ENCODE measurements at regions not wholly inside any gene's neighbourhood (a gene's known extent, or its start where the extent isn't known, plus 50 kb on each side); places are given as distances from the start of the nearest gene placed in this dataset.

DNA sequence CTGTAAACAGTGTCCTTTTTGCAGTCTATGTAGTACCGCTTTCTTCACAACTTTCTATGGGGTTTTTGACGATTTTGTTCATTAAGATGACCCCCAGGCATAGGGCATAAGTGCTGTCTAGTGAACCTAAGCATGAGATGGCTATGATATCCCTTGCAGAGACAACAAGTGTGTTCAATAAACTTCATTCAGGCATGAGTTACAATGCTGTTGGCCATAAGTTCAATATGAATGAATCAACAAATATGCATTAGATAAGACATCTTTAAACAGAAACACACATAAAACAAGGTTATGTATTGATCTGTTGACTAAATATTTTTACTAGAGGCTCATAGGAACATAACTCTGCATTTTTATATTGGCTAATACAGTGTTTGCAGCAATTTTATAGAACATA is 1322.0 kb downstream of the ARAP2 start:
- H3K4me3 ChIP-seq (ENCODE audit: low read length) = no peak overlapping the region
- CTCF ChIA-PET = no interaction called here
- H3K9ac ChIP-seq (ENCODE audit: low read length) = no peak overlapping the region
- H3K27ac ChIP-seq (ENCODE audit: low read length) = no peak overlapping the region
- no peak overlapping the region for H3K4me2 ChIP-seq (ENCODE audit: low read length)
- H4K20me1 ChIP-seq (ENCODE audit: low read length) = no peaks in the 10 kb centered on the region
- no peaks in the 10 kb centered on the region for H3K9me2 ChIP-seq (replicated peaks; ENCODE audit: low read length)
- H3K4me1 ChIP-seq (ENCODE audit: insufficient read depth, low read length) = no peaks in the 10 kb centered on the region
- no peak for TF ChIP-seq EZH2 (IDR thresholded peaks at IDR 0.05; ENCODE audit: low read length, unreplicated experiment)
- TF ChIP-seq, protein P1, sequence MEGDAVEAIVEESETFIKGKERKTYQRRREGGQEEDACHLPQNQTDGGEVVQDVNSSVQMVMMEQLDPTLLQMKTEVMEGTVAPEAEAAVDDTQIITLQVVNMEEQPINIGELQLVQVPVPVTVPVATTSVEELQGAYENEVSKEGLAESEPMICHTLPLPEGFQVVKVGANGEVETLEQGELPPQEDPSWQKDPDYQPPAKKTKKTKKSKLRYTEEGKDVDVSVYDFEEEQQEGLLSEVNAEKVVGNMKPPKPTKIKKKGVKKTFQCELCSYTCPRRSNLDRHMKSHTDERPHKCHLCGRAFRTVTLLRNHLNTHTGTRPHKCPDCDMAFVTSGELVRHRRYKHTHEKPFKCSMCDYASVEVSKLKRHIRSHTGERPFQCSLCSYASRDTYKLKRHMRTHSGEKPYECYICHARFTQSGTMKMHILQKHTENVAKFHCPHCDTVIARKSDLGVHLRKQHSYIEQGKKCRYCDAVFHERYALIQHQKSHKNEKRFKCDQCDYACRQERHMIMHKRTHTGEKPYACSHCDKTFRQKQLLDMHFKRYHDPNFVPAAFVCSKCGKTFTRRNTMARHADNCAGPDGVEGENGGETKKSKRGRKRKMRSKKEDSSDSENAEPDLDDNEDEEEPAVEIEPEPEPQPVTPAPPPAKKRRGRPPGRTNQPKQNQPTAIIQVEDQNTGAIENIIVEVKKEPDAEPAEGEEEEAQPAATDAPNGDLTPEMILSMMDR (conservative IDR thresholded peaks at IDR 0.05; ENCODE audit: low read depth, low read length) = no peak
- TF ChIP-seq EZH2phosphoT487 (IDR thresholded peaks at IDR 0.05; ENCODE audit: borderline replicate concordance, low read length) = no peak
- intact Hi-C loops (cut with micrococcal nuclease) = no loop called here
- H3K36me3 ChIP-seq (ENCODE audit: low read depth, low read length) = no peaks in the 10 kb centered on the region
- H3F3A ChIP-seq (ENCODE audit: low read length, unreplicated experiment) = no peaks in the 10 kb centered on the region
- no peak overlapping the region for H2AFZ ChIP-seq (ENCODE audit: low read length)
- POLR2A ChIA-PET (ENCODE audit: unreplicated experiment) = no interaction called here
- BruUV-seq (replicated peaks) = no TSS peak
- no peaks in the 10 kb centered on the region for H3K9me3 ChIP-seq (ENCODE audit: low read length)
- no peaks in the 10 kb centered on the region for H3K27me3 ChIP-seq (ENCODE audit: low read length)
- ATAC-seq (peak; percentile 80), DNase-seq (peak; percentile 39)
- no peaks in the 10 kb centered on the region for H3K79me2 ChIP-seq (ENCODE audit: low read length)

DNA sequence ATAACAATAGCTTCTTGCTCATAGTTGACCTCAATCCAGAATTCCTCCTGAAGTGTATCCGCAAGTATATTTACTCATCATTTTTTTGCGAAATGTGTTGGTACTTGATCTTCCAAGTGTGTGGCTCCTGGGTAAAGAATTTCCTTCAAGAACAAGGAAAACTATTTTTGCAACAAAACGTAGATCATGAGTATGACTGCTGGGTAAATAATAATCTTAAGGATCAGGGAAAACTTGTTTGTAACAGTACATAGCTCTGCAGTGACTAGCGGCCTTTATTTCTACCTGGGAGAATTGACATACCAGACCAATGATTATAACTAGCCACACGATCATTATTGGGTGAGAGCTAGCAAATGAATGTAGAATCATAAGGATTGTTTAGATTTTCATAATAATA is 1311.7 kb downstream of the ARAP2 start:
- Histone ChIP-seq H3K79me2 (ENCODE audit: low read length) (no peaks in the 10 kb centered on the region), H3K27me3 (ENCODE audit: low read length) (no peaks in the 10 kb centered on the region), H3K27ac (ENCODE audit: low read length) (peak overlapping the region; percentile 50), H2AFZ (ENCODE audit: low read length) (peak overlapping the region; percentile 26; the same call in 1 of the 2 replicates), H3K36me3 (ENCODE audit: low read depth, low read length) (no peaks in the 10 kb centered on the region), H3K4me3 (ENCODE audit: low read length) (no peak overlapping the region), H3F3A (ENCODE audit: low read length, unreplicated experiment) (no peaks in the 10 kb centered on the region), H3K4me1 (ENCODE audit: insufficient read depth, low read length) (peaks cover 18% of the 10 kb centered on the region; the same call in 1 of the 2 replicates), H3K4me2 (ENCODE audit: low read length) (peak overlapping the region; percentile 16), H3K9me2 (replicated peaks; ENCODE audit: low read length) (no peaks in the 10 kb centered on the region), H3K9ac (ENCODE audit: low read length) (no peak overlapping the region), H3K9me3 (ENCODE audit: low read length) (no peaks in the 10 kb centered on the region), H4K20me1 (ENCODE audit: low read length) (no peaks in the 10 kb centered on the region)
- no TSS peak for BruUV-seq (replicated peaks)
- TF ChIP-seq, protein P1 (conservative IDR thresholded peaks at IDR 0.05; ENCODE audit: low read depth, low read length) = no peak
- no peak for TF ChIP-seq EZH2phosphoT487 (IDR thresholded peaks at IDR 0.05; ENCODE audit: borderline replicate concordance, low read length)
- TF ChIP-seq EZH2 (IDR thresholded peaks at IDR 0.05; ENCODE audit: low read length, unreplicated experiment) = no peak
- POLR2A ChIA-PET (ENCODE audit: unreplicated experiment) = no interaction called here
- peak; percentile 82 for DNase-seq
- CTCF ChIA-PET = interaction anchor here (0.6 kb wide), 1 partner anchor 66 kb away, joined by 3 read pairs; no protein-coding TSS in a partner anchor
- ATAC-seq = peak; percentile 90
- intact Hi-C loops (cut with micrococcal nuclease) = no loop called here

DNA sequence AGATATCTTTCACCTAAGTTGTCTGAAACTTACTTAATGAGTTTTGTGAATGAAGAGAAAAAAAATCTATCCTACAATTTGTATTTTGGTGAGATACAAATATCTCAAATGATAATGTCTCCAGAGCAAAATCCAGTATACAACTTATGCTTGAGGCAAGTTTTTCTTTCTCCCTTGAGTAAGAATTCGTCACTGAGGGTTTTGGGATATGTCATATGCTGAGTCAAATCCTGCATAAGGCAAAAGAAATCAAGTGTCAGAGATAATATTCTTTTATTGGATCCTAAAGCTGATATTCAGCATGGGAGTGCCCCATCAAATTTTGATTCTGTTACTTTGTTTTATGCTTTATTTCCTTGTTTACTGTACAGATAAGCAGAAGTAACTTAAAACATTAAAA is 1308.6 kb downstream of the ARAP2 start:
- Histone ChIP-seq H3F3A (ENCODE audit: low read length, unreplicated experiment) (no peaks in the 10 kb centered on the region), H3K27me3 (ENCODE audit: low read length) (no peaks in the 10 kb centered on the region), H3K27ac (ENCODE audit: low read length) (peak overlapping the region; percentile 56), H3K4me3 (ENCODE audit: low read length) (no peak overlapping the region), H3K9me3 (ENCODE audit: low read length) (no peaks in the 10 kb centered on the region), H3K9me2 (replicated peaks; ENCODE audit: low read length) (no peaks in the 10 kb centered on the region), H3K36me3 (ENCODE audit: low read depth, low read length) (no peaks in the 10 kb centered on the region), H4K20me1 (ENCODE audit: low read length) (no peaks in the 10 kb centered on the region), H3K4me2 (ENCODE audit: low read length) (peak overlapping the region; percentile 27; the same call in 1 of the 2 replicates), H3K9ac (ENCODE audit: low read length) (no peak overlapping the region), H2AFZ (ENCODE audit: low read length) (peak overlapping the region; percentile 40; the same call in 1 of the 2 replicates), H3K79me2 (ENCODE audit: low read length) (no peaks in the 10 kb centered on the region), H3K4me1 (ENCODE audit: insufficient read depth, low read length) (peaks cover 18% of the 10 kb centered on the region; the same call in 1 of the 2 replicates)
- TF ChIP-seq EZH2 (IDR thresholded peaks at IDR 0.05; ENCODE audit: low read length, unreplicated experiment) (no peak), EZH2phosphoT487 (IDR thresholded peaks at IDR 0.05; ENCODE audit: borderline replicate concordance, low read length) (no peak)
- TF ChIP-seq, protein P1 (conservative IDR thresholded peaks at IDR 0.05; ENCODE audit: low read depth, low read length) = no peak
- intact Hi-C loops (cut with micrococcal nuclease) = no loop called here
- ATAC-seq (peak; percentile 53; the same call in 1 of the 2 replicates), DNase-seq (peak; percentile 63)
- CTCF ChIA-PET = no interaction called here
- POLR2A ChIA-PET (ENCODE audit: unreplicated experiment) = no interaction called here
- BruUV-seq (replicated peaks) = no TSS peak
